ENCODE measurements at regions not wholly inside any gene's neighbourhood (a gene's known extent, or its start where the extent isn't known, plus 50 kb on each side); places are given as distances from the start of the nearest gene placed in this dataset.

GRCh38 chr2:237195396-237196120 is 109.9 kb downstream of the COPS8 start:
- Histone ChIP-seq H3K4me2 (ENCODE audit: insufficient read depth, low read length) (no peak overlapping the region), H3K4me3 (no peak overlapping the region), H3K4me1 (replicated peaks in 1 of 2; ENCODE audit: control insufficient read depth in 2 of 2, insufficient read depth in 2 of 2, low read length in 2 of 2) (no peaks in the 10 kb centered on the region; a peak in 1 of 5 replicates), H3K9ac (ENCODE audit: insufficient read depth in 1 of 2, low read depth in 2 of 2, low read length in 2 of 2) (no peak overlapping the region), H3K27me3 (ENCODE audit: control insufficient read depth in 2 of 2, insufficient read depth in 2 of 2, low read length in 2 of 2) (peaks cover 0 to 31% of the 10 kb centered on the region in 2 experiments; a peak in 4 of 5 replicates), H2AFZ (ENCODE audit: low read depth, low read length) (no peak overlapping the region), H3K79me2 (ENCODE audit: control insufficient read depth, insufficient read depth, low read length) (no peaks in the 10 kb centered on the region), H3K9me1 (ENCODE audit: control insufficient read depth, insufficient read depth, low read length) (peaks cover 2% of the 10 kb centered on the region), H3K27ac (ENCODE audit: extremely low read depth, low read depth, low read length) (no peak overlapping the region), H4K20me1 (replicated peaks; ENCODE audit: control insufficient read depth, insufficient read depth, low read length) (no peaks in the 10 kb centered on the region), H3K9me3 (replicated peaks; ENCODE audit: control insufficient read depth, insufficient read depth, low read depth, low read length) (no peaks in the 10 kb centered on the region), H3K36me3 (ENCODE audit: control insufficient read depth, insufficient read depth, low read length) (no peaks in the 10 kb centered on the region)
- 0% methylated on average over 9 of the region's 10 CpGs for WGBS (ENCODE audit: insufficient coverage, low coverage, missing lambda C conversion rate)
- no peak for TF ChIP-seq POLR2A (conservative IDR thresholded peaks at IDR 0.05)
- no peak for TF ChIP-seq SRSF1 (IDR thresholded peaks at IDR 0.05; ENCODE audit: low read depth, low read length)
- TF ChIP-seq PRPF4 (IDR thresholded peaks at IDR 0.05; ENCODE audit: insufficient read depth, low read depth, low read length, poor library complexity, severe bottlenecking), result no peak
- TF ChIP-seq FOXA3 (CRISPR knock-in tag; conservative IDR thresholded peaks at IDR 0.05 in 1 of 2, IDR thresholded peaks at IDR 0.05 in 1 of 2), result no peak
- no peak for TF ChIP-seq PBX2 (CRISPR knock-in tag; IDR thresholded peaks at IDR 0.05; ENCODE audit: low read depth)
- TF ChIP-seq PBX2 (tag; conservative IDR thresholded peaks at IDR 0.05; ENCODE audit: low read depth), result no peak
- no peak for TF ChIP-seq STAT5A (IDR thresholded peaks at IDR 0.05; ENCODE audit: borderline replicate concordance, low read length)
- TF ChIP-seq, protein P1, sequence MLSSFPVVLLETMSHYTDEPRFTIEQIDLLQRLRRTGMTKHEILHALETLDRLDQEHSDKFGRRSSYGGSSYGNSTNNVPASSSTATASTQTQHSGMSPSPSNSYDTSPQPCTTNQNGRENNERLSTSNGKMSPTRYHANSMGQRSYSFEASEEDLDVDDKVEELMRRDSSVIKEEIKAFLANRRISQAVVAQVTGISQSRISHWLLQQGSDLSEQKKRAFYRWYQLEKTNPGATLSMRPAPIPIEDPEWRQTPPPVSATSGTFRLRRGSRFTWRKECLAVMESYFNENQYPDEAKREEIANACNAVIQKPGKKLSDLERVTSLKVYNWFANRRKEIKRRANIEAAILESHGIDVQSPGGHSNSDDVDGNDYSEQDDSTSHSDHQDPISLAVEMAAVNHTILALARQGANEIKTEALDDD (IDR thresholded peaks at IDR 0.05), result no peak
- TF ChIP-seq GTF2A2 (tag; IDR thresholded peaks at IDR 0.05), result no peak
- no peak for TF ChIP-seq ZNF354B (CRISPR knock-in tag; IDR thresholded peaks at IDR 0.05)
- no TSS peak for BruUV-seq (replicated peaks)
- ChIA-PET POLR2A (no interaction called here), CTCF (ENCODE audit: low intra/inter-chr PET ratio) (no interaction called here)
- intact Hi-C loops (cut with micrococcal nuclease), result no loop called here
- FAIRE-seq (no peak), ATAC-seq (no peak), DNase-seq (ENCODE audit: extremely low read depth in 1 of 4, low spot score in 3 of 4) (no peak)
- in situ Hi-C loops (cut with MboI), result no loop called here
